ENCODE measurements at regions not wholly inside any gene's neighbourhood (a gene's known extent, or its start where the extent isn't known, plus 50 kb on each side); places are given as distances from the start of the nearest gene placed in this dataset.
A peak's percentile ranks its signal among the peaks of the same experiment; 100 is the strongest.

GRCh38 chrX:69387567-69388487 lies 116.3 kb upstream of the NALF2 start:
- TF ChIP-seq, protein P1, sequence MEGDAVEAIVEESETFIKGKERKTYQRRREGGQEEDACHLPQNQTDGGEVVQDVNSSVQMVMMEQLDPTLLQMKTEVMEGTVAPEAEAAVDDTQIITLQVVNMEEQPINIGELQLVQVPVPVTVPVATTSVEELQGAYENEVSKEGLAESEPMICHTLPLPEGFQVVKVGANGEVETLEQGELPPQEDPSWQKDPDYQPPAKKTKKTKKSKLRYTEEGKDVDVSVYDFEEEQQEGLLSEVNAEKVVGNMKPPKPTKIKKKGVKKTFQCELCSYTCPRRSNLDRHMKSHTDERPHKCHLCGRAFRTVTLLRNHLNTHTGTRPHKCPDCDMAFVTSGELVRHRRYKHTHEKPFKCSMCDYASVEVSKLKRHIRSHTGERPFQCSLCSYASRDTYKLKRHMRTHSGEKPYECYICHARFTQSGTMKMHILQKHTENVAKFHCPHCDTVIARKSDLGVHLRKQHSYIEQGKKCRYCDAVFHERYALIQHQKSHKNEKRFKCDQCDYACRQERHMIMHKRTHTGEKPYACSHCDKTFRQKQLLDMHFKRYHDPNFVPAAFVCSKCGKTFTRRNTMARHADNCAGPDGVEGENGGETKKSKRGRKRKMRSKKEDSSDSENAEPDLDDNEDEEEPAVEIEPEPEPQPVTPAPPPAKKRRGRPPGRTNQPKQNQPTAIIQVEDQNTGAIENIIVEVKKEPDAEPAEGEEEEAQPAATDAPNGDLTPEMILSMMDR (IDR thresholded peaks at IDR 0.05), result peak in 3 of 4 experiments; percentile 50 to 67 (median 61)
- no peak for TF ChIP-seq POLR2AphosphoS5 (IDR thresholded peaks at IDR 0.05)
